Fibroblast of the aortic adventitia (primary cell): ENCODE measurements at regions not wholly inside any gene's neighbourhood (a gene's known extent, or its start where the extent isn't known, plus 50 kb on each side); places are given as distances from the start of the nearest gene placed in this dataset.
"Not testable (repeated sequence)": the region's sequence is repeated elsewhere in the genome, so short reads cannot be mapped to it uniquely, and the experiment has no call there.

ENCODE experiments used
- DNase-seq: peaks from one replicate; pipeline ENCODE4 v3.0.0-alpha.2; 2010; ENCODE audit warnings: low read depth
- H3K4me3 ChIP-seq: 2 replicates; pipeline ENCODE4 v1.5.1; 2011; ENCODE audit warnings: low read depth, mild to moderate bottlenecking, control low read depth, low read length, moderate library complexity
- TF ChIP-seq, protein P1 (sequence below): IDR thresholded peaks from 2 replicates; pipeline ENCODE4 v1.5.1; 2011; ENCODE audit warnings: mild to moderate bottlenecking, low read length, control low read depth, inconsistent platforms; ENCODE audit not compliant: insufficient read depth

- DNase-seq: no peak
- H3K4me3 ChIP-seq: no peak overlapping the region
- TF ChIP-seq, protein P1, sequence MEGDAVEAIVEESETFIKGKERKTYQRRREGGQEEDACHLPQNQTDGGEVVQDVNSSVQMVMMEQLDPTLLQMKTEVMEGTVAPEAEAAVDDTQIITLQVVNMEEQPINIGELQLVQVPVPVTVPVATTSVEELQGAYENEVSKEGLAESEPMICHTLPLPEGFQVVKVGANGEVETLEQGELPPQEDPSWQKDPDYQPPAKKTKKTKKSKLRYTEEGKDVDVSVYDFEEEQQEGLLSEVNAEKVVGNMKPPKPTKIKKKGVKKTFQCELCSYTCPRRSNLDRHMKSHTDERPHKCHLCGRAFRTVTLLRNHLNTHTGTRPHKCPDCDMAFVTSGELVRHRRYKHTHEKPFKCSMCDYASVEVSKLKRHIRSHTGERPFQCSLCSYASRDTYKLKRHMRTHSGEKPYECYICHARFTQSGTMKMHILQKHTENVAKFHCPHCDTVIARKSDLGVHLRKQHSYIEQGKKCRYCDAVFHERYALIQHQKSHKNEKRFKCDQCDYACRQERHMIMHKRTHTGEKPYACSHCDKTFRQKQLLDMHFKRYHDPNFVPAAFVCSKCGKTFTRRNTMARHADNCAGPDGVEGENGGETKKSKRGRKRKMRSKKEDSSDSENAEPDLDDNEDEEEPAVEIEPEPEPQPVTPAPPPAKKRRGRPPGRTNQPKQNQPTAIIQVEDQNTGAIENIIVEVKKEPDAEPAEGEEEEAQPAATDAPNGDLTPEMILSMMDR: no peak
These were observed 823.2 kb upstream of the ID2 start for GRCh38 chr2:7858624-7859023.

DNA sequence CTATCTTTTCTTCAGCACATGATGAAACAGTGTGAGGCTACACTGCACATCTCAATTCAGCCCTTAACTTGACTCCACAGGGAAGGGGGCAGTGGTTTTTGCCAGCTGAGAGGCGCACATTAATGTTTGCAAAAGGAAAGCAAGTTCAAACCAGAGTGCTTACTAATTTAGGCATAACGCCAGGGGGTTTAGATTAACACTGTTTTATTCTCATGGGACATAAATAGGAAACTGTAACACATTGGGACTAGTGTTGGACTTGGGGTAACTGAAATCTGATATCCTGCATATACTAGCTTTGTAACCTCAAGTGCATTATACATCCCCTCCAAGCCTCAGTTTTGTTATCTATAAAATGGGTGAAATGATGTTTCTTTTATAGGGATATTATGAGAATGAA is 821.2 kb upstream of the ID2 start:
- H3K4me3 ChIP-seq: no peak overlapping the region
- DNase-seq: peak; percentile 40
- TF ChIP-seq, protein P1: no peak

- DNase-seq: no peak
- no peak overlapping the region for H3K4me3 ChIP-seq
- TF ChIP-seq, protein P1: no peak
These were observed 819.8 kb upstream of the ID2 start for GRCh38 chr2:7861910-7862702.

- no peak overlapping the region for H3K4me3 ChIP-seq
- TF ChIP-seq, protein P1: no peak
- no peak for DNase-seq
These were observed 815.8 kb upstream of the ID2 start for GRCh38 chr2:7866104-7866503.

DNA sequence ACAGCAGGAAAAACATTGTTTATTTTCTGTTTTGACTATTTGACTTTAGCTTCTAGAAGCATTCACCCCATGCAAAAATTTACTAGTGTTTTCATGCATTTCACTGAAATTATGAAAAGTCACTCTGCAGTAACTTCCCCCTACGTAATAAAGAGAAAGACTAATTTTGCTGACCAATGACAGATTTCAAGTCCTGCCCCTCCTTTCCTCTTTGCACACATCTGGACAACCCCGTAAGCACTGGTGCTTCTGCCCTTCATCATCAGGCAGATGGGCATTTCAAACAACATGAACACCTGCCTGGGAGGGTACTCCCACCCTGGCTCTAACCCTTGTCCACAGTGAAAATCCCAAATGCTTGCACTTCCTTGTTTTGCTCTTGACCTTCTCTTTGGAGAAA is 815.0 kb upstream of the ID2 start:
- TF ChIP-seq, protein P1: no peak
- no peak for DNase-seq
- H3K4me3 ChIP-seq: no peak overlapping the region

DNA sequence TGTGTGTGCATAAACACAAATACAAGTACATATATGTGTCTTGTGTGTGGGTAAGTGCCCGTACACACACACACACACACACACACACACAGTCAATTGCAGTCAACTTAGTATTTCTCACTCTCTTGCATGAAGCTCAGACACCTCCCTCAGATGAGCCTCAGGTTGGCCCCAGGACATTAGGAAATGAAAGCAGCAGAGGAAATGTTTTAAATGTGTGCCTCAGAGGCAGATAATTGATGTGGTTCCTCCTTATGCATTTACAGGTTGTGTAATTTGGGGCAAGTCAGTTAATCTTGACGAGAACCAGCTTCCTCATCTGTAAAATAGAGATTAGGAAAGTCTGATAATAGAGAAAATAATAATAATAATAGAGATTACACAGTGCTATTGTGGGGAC is 814.0 kb upstream of the ID2 start:
- DNase-seq: no peak
- H3K4me3 ChIP-seq: no peak overlapping the region
- TF ChIP-seq, protein P1: no peak

- TF ChIP-seq, protein P1: no peak
- no peak overlapping the region for H3K4me3 ChIP-seq
- no peak for DNase-seq
These were observed 813.0 kb upstream of the ID2 start for GRCh38 chr2:7868836-7869235.

GRCh38 chr2:7876445-7876844 is 805.4 kb upstream of the ID2 start:
- not testable (repeated sequence) for DNase-seq, H3K4me3 ChIP-seq

DNA sequence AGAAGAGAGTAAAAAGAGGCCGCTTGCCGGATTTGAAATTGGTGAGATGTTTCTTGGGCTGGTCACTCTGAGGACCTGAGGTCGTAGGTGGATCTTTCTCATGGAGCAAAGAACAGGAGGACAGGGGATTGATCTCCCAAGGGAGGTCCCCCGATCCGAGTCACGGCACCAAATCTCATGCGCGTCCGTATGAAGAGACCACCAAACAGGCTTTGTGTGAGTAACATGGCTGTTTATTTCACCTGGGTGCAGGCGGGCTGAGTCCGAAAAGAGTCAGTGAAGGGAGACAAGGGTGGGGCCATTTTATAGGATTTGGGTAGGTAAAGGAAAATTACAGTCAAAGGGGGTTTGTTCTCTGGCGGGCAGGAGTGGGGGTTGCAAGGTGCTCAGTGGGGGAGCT is 803.6 kb upstream of the ID2 start:
- H3K4me3 ChIP-seq, DNase-seq: not testable (repeated sequence)
